Globus pallidus (tissue), 1 donor: ENCODE measurements at regions not wholly inside any gene's neighbourhood (a gene's known extent, or its start where the extent isn't known, plus 50 kb on each side); places are given as distances from the start of the nearest gene placed in this dataset.
"Not testable (repeated sequence)": the region's sequence is repeated elsewhere in the genome, so short reads cannot be mapped to it uniquely, and the experiment has no call there.

Source experiments
- DNase-seq: peaks from one replicate; pipeline ENCODE4 v3.0.0-alpha.2; 2015; ENCODE audit warnings: low spot score

- no peak for DNase-seq
Observed at GRCh38 chr5:92147798-92148197, 764.7 kb upstream of the ARRDC3 start.

GRCh38 chr5:92147266-92147665, 764.1 kb upstream of the ARRDC3 start:
- DNase-seq: no peak

GRCh38 chr5:92145852-92146251, 762.7 kb upstream of the ARRDC3 start:
- no peak for DNase-seq

GRCh38 chr5:92144824-92145223, 761.7 kb upstream of the ARRDC3 start:
- DNase-seq: no peak

GRCh38 chr5:92132294-92132908, 749.3 kb upstream of the ARRDC3 start:
- DNase-seq: not testable (repeated sequence)

- DNase-seq: no peak
Observed at GRCh38 chr5:92126182-92126581, 743.1 kb upstream of the ARRDC3 start.

- DNase-seq: no peak
Observed at GRCh38 chr5:92119110-92119509, 736.0 kb upstream of the ARRDC3 start.

- no peak for DNase-seq
Observed at GRCh38 chr5:92106808-92107207, 723.7 kb upstream of the ARRDC3 start.

- no peak for DNase-seq
Observed at GRCh38 chr5:92104126-92104525, 721.0 kb upstream of the ARRDC3 start.

GRCh38 chr5:92102313-92102712, 719.2 kb upstream of the ARRDC3 start:
- no peak for DNase-seq

GRCh38 chr5:92092239-92092638, 709.1 kb upstream of the ARRDC3 start:
- no peak for DNase-seq

- DNase-seq: no peak
Observed at GRCh38 chr5:92086059-92086811, 703.1 kb upstream of the ARRDC3 start.

- no peak for DNase-seq
Observed at GRCh38 chr5:92081958-92082712, 699.0 kb upstream of the ARRDC3 start.

- no peak for DNase-seq
Observed at GRCh38 chr5:92070786-92071185, 687.7 kb upstream of the ARRDC3 start.

- no peak for DNase-seq
Observed at GRCh38 chr5:92064993-92065392, 681.9 kb upstream of the ARRDC3 start.

GRCh38 chr5:92051741-92052140, 668.6 kb upstream of the ARRDC3 start:
- DNase-seq: no peak

- DNase-seq: no peak
Observed at GRCh38 chr5:92050970-92051369, 667.9 kb upstream of the ARRDC3 start.

GRCh38 chr5:92041911-92042660, 659.0 kb upstream of the ARRDC3 start:
- DNase-seq: no peak

- DNase-seq: no peak
Observed at GRCh38 chr5:92041206-92041605, 658.1 kb upstream of the ARRDC3 start.

GRCh38 chr5:92029792-92030191, 646.7 kb upstream of the ARRDC3 start:
- not testable (repeated sequence) for DNase-seq

GRCh38 chr5:92023555-92023954, 640.4 kb upstream of the ARRDC3 start:
- no peak for DNase-seq

- DNase-seq: no peak
Observed at GRCh38 chr5:92023141-92023471, 640.0 kb upstream of the ARRDC3 start.
